ENCODE measurements at regions not wholly inside any gene's neighbourhood (a gene's known extent, or its start where the extent isn't known, plus 50 kb on each side); places are given as distances from the start of the nearest gene placed in this dataset.
"Not testable (repeated sequence)": the region's sequence is repeated elsewhere in the genome, so short reads cannot be mapped to it uniquely, and the experiment has no call there.

DNA sequence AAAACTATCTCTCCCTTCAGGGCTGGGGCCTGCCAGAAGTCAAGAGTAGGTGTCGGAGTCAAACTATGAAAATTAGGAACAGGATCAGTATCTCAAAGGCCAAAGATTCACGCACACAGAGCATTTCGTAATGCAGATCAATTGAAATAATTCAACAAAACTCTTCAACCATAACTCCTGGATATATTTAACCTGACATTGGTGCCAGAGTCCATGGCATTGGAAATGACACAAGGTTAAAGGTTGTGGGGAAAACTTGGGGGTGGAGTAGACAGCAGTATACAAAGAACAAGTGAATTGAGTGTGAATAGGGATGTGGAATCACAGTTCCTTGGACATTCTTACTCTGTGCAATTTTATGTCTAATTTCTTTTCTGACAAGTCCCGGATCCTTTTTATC lies 788.0 kb upstream of the GYPC start:
- no peak for DNase-seq (ENCODE audit: low read depth)

- DNase-seq (ENCODE audit: low read depth) = no peak
Measured at GRCh38 chr2:125870264-125870663, 785.7 kb upstream of the GYPC start.

DNA sequence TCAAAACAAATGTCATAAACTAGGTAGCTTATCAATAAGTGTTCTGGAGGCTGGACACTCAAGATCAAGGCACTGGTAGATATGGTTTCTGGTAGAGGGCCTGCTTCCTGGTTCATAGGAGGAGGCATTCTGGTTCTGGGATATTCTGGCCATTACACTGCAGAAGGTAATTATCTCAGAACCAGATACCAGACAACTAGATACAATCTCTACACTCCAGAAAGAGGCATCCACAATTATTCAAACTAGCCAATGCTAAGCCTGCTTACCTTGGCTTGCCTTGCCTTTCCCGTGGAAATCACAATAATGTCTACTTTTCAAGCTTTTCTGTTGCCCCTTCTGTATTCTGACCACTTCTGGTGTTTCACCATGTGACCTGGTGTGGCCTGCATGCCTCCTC lies 785.2 kb upstream of the GYPC start:
- DNase-seq (ENCODE audit: low read depth) = no peak

DNA sequence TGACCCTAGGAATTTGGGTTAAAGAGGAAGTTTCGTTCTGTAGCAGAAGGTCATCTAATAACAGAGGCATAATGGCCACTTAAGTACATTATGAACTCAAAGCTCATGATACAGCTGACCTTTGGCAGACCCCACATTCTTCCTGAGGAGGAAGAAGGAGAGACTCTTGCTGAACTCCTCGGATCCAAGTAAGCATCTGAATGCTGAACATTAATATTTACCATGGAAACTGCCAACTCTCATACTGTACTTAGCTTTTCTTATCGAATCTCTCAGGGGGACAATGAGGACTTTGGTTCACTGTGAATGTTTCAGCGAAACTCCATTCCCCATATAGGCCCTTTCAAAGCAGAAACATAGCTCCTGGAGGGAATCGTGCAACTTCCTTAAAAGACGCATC lies 781.4 kb upstream of the GYPC start:
- no peak for DNase-seq (ENCODE audit: low read depth)

DNA sequence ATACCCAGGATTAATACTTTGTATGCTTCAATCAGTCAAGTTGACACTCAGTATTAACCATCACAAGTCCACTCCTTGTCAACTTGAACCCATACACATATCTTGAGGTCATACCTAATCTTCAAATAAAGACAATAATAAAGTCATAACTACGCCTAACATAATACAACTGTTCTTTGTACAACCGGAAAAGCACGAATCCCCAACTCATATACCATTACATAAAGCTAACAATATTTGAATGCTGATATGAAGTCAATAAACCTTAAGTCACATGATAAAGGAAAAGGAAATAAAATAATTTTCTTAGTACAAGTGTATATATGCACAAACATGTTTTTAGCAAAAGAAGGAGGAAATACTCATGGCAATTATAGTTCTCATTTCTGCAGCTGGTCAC lies 770.6 kb upstream of the GYPC start:
- no peak for DNase-seq (ENCODE audit: low read depth)

GRCh38 chr2:125886153-125886552 lies 769.8 kb upstream of the GYPC start:
- DNase-seq (ENCODE audit: low read depth) = no peak

GRCh38 chr2:125901278-125901677 lies 754.7 kb upstream of the GYPC start:
- DNase-seq (ENCODE audit: low read depth) = no peak

GRCh38 chr2:125925891-125926546 lies 729.9 kb upstream of the GYPC start:
- DNase-seq (ENCODE audit: low read depth) = no peak

- no peak for DNase-seq (ENCODE audit: low read depth)
Measured at GRCh38 chr2:125935559-125935958, 720.4 kb upstream of the GYPC start.

GRCh38 chr2:125942585-125943424 lies 713.2 kb upstream of the GYPC start:
- no peak for DNase-seq (ENCODE audit: low read depth)

DNA sequence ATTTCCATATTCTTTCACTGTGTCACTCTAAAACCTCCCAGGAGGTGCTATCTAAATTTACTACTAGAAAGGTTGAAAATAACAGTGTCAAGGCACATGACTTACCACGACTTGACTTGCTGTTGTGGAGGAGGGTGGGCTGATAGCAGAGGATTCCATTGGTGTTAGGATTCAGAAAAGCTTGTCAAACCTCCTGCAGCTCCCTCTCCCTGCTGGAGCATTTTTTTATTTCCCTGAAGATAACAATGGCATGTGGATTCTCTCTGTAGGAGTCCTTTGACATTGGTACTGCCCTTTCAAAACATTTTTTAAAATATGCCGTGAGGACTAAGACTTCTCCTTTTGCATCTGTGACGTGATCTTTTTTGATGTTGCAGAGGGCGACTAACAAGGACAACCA lies 696.9 kb upstream of the GYPC start:
- no peak for DNase-seq (ENCODE audit: low read depth)

- DNase-seq (ENCODE audit: low read depth) = no peak
Measured at GRCh38 chr2:125961739-125962138, 694.2 kb upstream of the GYPC start.

DNA sequence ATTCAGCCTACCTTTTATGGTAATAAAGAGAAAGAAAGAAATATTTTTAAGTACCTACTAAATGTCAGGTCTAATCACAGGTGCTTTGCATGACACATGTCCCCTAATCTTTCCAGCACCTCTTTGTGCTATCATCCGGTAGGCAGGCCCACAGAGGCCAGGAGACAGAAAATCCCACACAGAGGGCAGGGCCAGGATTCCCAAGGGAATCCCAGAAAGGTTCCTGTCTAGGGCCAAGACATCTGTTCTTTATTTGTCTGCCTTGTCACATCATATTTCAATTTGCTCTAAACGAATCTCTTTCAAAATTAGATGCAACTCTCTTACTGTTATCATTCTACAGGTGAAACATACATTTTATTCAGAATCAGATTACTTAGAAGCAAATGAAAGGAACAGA lies 676.1 kb upstream of the GYPC start:
- no peak for DNase-seq (ENCODE audit: low read depth)

DNA sequence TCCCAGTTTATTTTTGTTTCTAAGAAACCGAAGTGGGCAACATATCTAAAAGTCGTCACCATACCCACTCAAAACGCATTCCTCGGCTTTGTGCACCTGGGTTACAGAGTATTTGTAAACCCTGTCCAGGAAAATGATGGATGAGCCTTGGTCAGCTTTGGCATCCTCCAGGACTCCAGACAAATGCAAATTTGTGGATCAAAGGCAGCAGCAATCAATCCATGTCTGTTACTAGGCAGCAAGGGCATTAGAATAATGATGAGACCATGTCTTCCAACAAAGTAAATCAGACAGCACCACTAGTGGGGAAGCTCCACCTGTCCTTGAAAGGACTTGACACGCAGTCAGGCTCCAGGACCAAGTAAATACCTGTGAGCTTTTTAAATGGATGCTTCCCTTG lies 672.6 kb upstream of the GYPC start:
- no peak for DNase-seq (ENCODE audit: low read depth)

DNA sequence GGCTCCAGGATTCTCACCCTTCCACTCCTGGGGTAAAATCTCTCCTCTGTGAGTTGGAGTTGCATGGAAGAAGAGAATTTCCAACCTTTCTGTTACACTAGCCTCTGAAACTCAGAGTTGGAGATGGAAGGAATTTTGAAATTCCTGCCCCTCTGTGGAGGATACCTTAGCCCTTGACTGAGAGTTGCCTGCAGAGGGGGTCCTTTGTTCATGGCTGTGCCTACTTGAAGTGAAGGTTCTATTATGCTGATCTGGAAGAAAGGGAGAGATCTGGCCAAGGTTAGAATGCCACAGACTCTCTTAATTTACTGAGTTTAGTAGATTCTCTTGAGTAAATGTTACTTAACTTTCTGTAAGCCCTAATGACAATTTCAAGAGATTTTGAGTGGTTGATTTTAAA lies 626.6 kb upstream of the GYPC start:
- no peak for DNase-seq (ENCODE audit: low read depth)

- DNase-seq (ENCODE audit: low read depth) = no peak
Measured at GRCh38 chr2:126038861-126039260, 617.1 kb upstream of the GYPC start.

DNA sequence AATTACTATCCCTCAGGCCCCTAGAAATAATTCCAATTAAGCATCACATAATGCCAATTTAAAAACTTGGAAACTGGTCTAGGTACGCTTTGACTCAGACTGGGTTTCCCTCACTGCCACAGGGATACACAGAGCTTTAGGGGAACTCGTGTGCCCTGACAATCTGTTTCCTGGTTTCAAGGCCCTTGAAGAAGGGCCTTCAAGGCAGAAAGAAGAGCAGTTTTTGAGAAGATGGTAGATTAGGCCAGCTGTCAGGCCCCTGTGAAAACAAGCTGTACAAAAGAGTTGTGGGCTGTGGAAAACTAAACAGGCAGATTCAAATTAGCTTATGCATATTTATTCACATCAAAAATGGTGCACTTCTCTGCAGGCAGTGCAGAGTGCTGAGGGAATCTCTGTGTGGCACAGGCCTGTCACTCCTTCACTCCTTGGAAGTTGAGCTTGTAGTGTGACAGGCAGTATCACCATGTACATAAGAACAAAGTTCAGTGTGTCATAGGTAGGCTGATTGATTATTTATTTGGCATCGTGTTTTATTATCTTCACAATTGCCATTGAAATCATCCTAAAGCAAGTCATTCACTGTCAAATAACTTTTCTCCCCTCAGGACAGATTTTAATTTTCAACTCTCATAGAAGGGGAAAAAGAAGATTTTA lies 614.4 kb upstream of the GYPC start:
- DNase-seq (ENCODE audit: low read depth) = no peak

- no peak for DNase-seq (ENCODE audit: low read depth)
Measured at GRCh38 chr2:126042089-126042488, 613.9 kb upstream of the GYPC start.

DNA sequence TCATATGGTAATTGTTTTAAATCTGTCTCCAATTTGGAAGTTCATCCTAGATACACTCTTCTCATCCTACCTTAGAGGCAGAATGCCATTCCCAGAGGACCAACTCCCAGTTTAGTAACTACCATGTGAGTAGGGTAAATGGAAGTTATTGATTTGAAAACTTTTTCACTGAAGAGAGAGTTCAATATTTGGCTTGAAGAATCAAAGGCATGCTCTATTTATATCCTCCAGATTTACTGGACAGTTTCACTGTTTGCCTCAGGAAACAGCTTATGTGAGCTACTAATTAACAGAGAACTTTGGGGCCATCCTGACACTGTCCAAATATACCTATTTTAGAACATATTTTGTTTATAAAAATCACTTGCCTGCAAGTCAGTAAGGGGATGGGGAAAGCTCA lies 607.2 kb upstream of the GYPC start:
- no peak for DNase-seq (ENCODE audit: low read depth)

DNA sequence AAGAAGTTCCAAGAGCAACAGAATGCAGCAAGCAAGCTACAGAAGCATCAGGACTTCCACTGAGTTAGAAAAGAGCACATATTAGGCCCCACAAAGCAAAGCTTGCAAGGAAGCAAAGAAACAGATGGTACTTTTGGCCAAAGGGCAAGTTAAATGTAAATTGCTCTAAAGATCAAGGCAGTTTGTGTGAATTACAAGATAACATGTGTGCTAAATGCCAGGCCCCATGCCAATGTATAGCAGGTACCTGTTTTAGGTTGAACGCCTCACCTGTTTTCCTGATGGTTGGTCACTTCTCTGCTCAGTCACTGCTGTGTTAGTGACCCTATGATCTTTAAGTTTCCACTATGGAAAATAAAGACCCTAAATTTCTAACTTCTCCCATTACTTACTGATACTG lies 606.5 kb upstream of the GYPC start:
- no peak for DNase-seq (ENCODE audit: low read depth)

- DNase-seq (ENCODE audit: low read depth) = no peak
Measured at GRCh38 chr2:126050991-126051736, 604.8 kb upstream of the GYPC start.

DNA sequence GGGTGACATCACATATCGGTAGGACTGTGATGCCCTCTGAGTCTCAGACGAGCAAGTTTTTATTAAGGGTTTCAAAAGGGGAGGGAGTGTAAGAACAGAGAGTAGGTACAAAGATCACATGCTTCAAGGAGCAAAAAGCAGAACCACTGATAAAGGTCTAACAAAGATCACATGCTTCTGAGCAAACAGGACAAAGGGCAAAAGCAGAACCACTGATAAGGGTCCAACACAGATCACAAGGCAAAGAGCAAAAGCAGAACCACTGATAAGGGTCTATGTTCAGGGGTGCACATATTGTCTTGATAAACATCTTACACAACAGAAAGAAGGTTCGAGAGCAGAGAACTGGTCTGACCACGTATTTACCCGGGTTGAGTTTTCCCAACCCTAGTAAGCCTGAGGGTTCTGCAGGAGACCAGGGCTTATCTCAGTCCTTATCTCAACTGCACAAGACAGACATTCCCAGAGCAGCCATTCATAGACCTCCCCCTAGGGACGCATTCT lies 604.2 kb upstream of the GYPC start:
- not testable (repeated sequence) for DNase-seq (ENCODE audit: low read depth)
